ENCODE measurements at regions not wholly inside any gene's neighbourhood (a gene's known extent, or its start where the extent isn't known, plus 50 kb on each side); places are given as distances from the start of the nearest gene placed in this dataset.

DNA sequence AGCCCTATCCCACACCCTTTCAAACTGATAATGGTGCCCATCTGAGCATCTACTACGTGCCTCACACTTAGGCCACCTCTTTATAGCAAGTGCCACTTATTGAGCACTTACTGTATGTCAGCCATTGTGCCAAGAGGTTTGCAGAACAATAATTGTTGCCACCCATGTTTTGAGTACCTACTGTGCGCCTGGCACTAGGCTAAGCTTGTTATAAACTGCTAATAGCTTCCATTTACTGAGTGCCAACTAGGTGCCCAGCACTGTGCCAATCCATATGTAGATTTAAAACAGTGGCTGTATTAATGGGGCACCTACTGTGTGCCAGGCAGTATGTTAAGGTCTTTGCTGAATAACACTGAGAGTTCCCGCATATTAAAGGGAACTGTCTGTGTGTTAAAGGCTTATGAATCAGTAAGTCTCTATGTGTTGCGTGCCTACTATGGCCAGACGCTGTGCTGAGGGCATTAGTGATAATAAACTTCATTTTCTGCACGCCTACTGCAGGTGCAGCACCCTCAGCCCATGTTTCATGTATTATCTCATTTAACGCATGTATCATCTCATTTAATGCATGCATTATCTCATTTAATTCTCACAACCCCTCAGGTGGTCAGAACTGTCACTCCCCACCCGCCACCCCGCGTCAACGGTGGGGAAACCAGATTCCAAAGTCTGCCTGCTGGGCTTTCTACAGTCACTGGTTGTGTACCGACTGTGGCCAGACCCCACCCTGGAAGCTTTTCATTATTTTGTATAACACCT lies 105.0 kb downstream of the PTPRS start:
- H3K4me3 ChIP-seq (ENCODE audit: insufficient read depth in 1 of 2, low read depth in 1 of 2, low read length in 2 of 2), result no peak overlapping the region
- H2BK12ac ChIP-seq (ENCODE audit: low read length in 2 of 2), result no peak overlapping the region
- no peak overlapping the region for H4K91ac ChIP-seq (ENCODE audit: low read length)
- H3K23ac ChIP-seq (ENCODE audit: low read length in 2 of 2), result no peak overlapping the region
- no peak overlapping the region for H2BK120ac ChIP-seq (ENCODE audit: low read depth, low read length)
- H3K4ac ChIP-seq (ENCODE audit: low read depth in 1 of 2, low read length in 2 of 2), result no peak overlapping the region
- no peak overlapping the region for H4K8ac ChIP-seq (ENCODE audit: low read length)
- H3K36me3 ChIP-seq (ENCODE audit: control insufficient read depth in 1 of 2, insufficient read depth in 2 of 2, low read depth in 1 of 2, low read length in 2 of 2), result peaks cover 33 to 37% of the 10 kb centered on the region in 2 experiments
- no peak overlapping the region for H2BK5ac ChIP-seq (ENCODE audit: low read depth, low read length, poor library complexity, severe bottlenecking)
- no peaks in the 10 kb centered on the region for H3K9me3 ChIP-seq (ENCODE audit: control insufficient read depth, low read length)
- WGBS, result 96% methylated on average over 12 of the region's 12 CpGs
- H3K79me1 ChIP-seq (replicated peaks; ENCODE audit: low read length, poor library complexity, severe bottlenecking), result no peaks in the 10 kb centered on the region
- H3K27ac ChIP-seq (ENCODE audit: low read length, poor library complexity, severe bottlenecking), result no peak overlapping the region
- no peak overlapping the region for H3K4me2 ChIP-seq (ENCODE audit: low read length, poor library complexity, severe bottlenecking)
- DNase-seq, result no peak
- no peak overlapping the region for H3K14ac ChIP-seq (ENCODE audit: low read length in 2 of 2)
- H3K27me3 ChIP-seq (ENCODE audit: control insufficient read depth in 1 of 2, insufficient read depth in 1 of 2, low read length in 2 of 2), result no peaks in the 10 kb centered on the region
- H2AK5ac ChIP-seq (ENCODE audit: low read length, severe bottlenecking), result no peak overlapping the region
- no peak overlapping the region for H2AFZ ChIP-seq (ENCODE audit: low read depth, low read length)
- no peak overlapping the region for H3K9ac ChIP-seq (ENCODE audit: low read length)
- H3K4me1 ChIP-seq (ENCODE audit: control insufficient read depth, insufficient read depth, low read depth, low read length), result no peaks in the 10 kb centered on the region
- H2BK15ac ChIP-seq (ENCODE audit: low read depth, poor library complexity, severe bottlenecking), result no peak overlapping the region
- no peak overlapping the region for H3K18ac ChIP-seq (ENCODE audit: low read depth in 1 of 2, low read length in 2 of 2)

DNA sequence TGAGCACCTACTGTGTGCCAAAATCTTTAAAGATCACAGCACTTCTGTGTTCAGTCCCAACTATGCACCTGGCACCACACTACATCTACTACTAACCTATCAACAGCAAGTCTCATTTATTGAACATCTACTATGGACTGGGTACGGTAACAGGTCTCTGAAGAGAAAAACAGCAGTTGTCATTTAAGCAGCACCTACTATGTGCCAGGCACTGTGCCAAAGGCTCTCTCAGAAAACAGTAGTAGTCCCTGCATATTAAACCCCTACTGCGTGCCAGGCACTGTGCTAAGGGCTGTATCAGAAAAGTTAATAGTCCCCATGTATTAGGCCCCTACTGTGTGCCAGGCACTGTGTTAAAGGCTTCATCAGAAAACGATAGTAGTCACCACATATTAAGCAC lies 106.2 kb downstream of the PTPRS start:
- H3K36me3 ChIP-seq (ENCODE audit: control insufficient read depth in 1 of 2, insufficient read depth in 2 of 2, low read depth in 1 of 2, low read length in 2 of 2), result peaks cover 41 to 42% of the 10 kb centered on the region in 2 experiments
- 91% methylated on average over 3 of the region's 3 CpGs for WGBS

DNA sequence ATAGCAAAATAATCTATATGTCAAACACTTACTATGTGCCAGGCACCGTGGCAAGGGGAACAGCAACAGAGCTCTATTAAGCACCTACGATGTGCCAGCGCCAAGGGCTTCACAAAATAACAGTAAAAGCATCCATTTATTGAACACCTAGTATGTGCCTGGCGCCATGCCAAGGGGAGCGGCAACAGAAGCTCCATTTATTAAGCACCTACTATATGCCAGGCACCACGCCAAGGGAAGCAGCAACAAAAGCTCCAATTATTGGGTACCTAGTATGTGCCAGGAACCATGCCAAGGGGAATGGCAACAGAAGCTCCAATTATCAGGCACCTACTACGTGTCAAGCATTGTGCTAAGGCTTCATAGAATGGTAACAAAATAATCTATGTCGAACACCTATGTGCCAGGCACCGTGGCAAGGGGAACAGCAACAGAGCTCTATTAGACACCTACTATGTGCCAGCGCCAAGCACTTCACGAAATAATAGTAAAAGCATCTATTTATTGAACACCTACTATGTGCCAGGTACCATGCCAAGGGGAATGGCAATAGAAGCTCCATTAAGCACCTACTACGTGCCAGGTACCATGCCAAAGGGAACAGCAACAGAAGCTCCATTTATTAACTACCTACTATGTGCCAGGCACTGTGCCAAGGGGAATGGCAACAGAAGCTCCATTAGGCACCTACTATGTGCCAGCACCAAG lies 107.7 kb downstream of the PTPRS start:
- H3K14ac ChIP-seq (ENCODE audit: low read length in 2 of 2), result no peak overlapping the region
- 96% methylated on average over 12 of the region's 12 CpGs for WGBS
- no peak overlapping the region for H2AFZ ChIP-seq (ENCODE audit: low read depth, low read length)
- no peak overlapping the region for H3K4me3 ChIP-seq (ENCODE audit: insufficient read depth in 1 of 2, low read depth in 1 of 2, low read length in 2 of 2)
- H3K4ac ChIP-seq (ENCODE audit: low read depth in 1 of 2, low read length in 2 of 2), result no peak overlapping the region
- H2BK12ac ChIP-seq (ENCODE audit: low read length in 2 of 2), result no peak overlapping the region
- no peaks in the 10 kb centered on the region for H3K27me3 ChIP-seq (ENCODE audit: control insufficient read depth in 1 of 2, insufficient read depth in 1 of 2, low read length in 2 of 2)
- H3K4me1 ChIP-seq (ENCODE audit: control insufficient read depth, insufficient read depth, low read depth, low read length), result no peaks in the 10 kb centered on the region
- no peak overlapping the region for H3K27ac ChIP-seq (ENCODE audit: low read length, poor library complexity, severe bottlenecking)
- no peak overlapping the region for H3K18ac ChIP-seq (ENCODE audit: low read depth in 1 of 2, low read length in 2 of 2)
- no peak overlapping the region for H2AK5ac ChIP-seq (ENCODE audit: low read length, severe bottlenecking)
- DNase-seq, result no peak
- H2BK120ac ChIP-seq (ENCODE audit: low read depth, low read length), result no peak overlapping the region
- peaks cover 38 to 43% of the 10 kb centered on the region in 2 experiments for H3K36me3 ChIP-seq (ENCODE audit: control insufficient read depth in 1 of 2, insufficient read depth in 2 of 2, low read depth in 1 of 2, low read length in 2 of 2)
- H3K9me3 ChIP-seq (ENCODE audit: control insufficient read depth, low read length), result no peaks in the 10 kb centered on the region
- no peak overlapping the region for H3K23ac ChIP-seq (ENCODE audit: low read length in 2 of 2)
- H3K9ac ChIP-seq (ENCODE audit: low read length), result no peak overlapping the region
- H3K79me1 ChIP-seq (replicated peaks; ENCODE audit: low read length, poor library complexity, severe bottlenecking), result no peaks in the 10 kb centered on the region
- no peak overlapping the region for H4K91ac ChIP-seq (ENCODE audit: low read length)
- no peak overlapping the region for H3K4me2 ChIP-seq (ENCODE audit: low read length, poor library complexity, severe bottlenecking)
- H2BK5ac ChIP-seq (ENCODE audit: low read depth, low read length, poor library complexity, severe bottlenecking), result no peak overlapping the region
- H4K8ac ChIP-seq (ENCODE audit: low read length), result no peak overlapping the region
- H2BK15ac ChIP-seq (ENCODE audit: low read depth, poor library complexity, severe bottlenecking), result no peak overlapping the region

More for the DNA sequence above, 106.2 kb downstream of the PTPRS start:
- Histone ChIP-seq H3K27me3 (ENCODE audit: control insufficient read depth in 1 of 2, insufficient read depth in 1 of 2, low read length in 2 of 2) (no peaks in the 10 kb centered on the region), H3K14ac (ENCODE audit: low read length in 2 of 2) (no peak overlapping the region), H2BK5ac (ENCODE audit: low read depth, low read length, poor library complexity, severe bottlenecking) (no peak overlapping the region), H3K4ac (ENCODE audit: low read depth in 1 of 2, low read length in 2 of 2) (no peak overlapping the region), H3K27ac (ENCODE audit: low read length, poor library complexity, severe bottlenecking) (no peak overlapping the region), H3K79me1 (replicated peaks; ENCODE audit: low read length, poor library complexity, severe bottlenecking) (no peaks in the 10 kb centered on the region), H3K4me3 (ENCODE audit: insufficient read depth in 1 of 2, low read depth in 1 of 2, low read length in 2 of 2) (no peak overlapping the region), H2BK12ac (ENCODE audit: low read length in 2 of 2) (no peak overlapping the region), H4K91ac (ENCODE audit: low read length) (no peak overlapping the region), H2BK15ac (ENCODE audit: low read depth, poor library complexity, severe bottlenecking) (no peak overlapping the region), H4K8ac (ENCODE audit: low read length) (no peak overlapping the region), H2BK120ac (ENCODE audit: low read depth, low read length) (no peak overlapping the region), H3K4me1 (ENCODE audit: control insufficient read depth, insufficient read depth, low read depth, low read length) (no peaks in the 10 kb centered on the region), H3K18ac (ENCODE audit: low read depth in 1 of 2, low read length in 2 of 2) (no peak overlapping the region), H3K9ac (ENCODE audit: low read length) (no peak overlapping the region), H2AFZ (ENCODE audit: low read depth, low read length) (no peak overlapping the region), H3K4me2 (ENCODE audit: low read length, poor library complexity, severe bottlenecking) (no peak overlapping the region), H3K23ac (ENCODE audit: low read length in 2 of 2) (no peak overlapping the region), H2AK5ac (ENCODE audit: low read length, severe bottlenecking) (no peak overlapping the region), H3K9me3 (ENCODE audit: control insufficient read depth, low read length) (no peaks in the 10 kb centered on the region)
- no peak for DNase-seq

DNA sequence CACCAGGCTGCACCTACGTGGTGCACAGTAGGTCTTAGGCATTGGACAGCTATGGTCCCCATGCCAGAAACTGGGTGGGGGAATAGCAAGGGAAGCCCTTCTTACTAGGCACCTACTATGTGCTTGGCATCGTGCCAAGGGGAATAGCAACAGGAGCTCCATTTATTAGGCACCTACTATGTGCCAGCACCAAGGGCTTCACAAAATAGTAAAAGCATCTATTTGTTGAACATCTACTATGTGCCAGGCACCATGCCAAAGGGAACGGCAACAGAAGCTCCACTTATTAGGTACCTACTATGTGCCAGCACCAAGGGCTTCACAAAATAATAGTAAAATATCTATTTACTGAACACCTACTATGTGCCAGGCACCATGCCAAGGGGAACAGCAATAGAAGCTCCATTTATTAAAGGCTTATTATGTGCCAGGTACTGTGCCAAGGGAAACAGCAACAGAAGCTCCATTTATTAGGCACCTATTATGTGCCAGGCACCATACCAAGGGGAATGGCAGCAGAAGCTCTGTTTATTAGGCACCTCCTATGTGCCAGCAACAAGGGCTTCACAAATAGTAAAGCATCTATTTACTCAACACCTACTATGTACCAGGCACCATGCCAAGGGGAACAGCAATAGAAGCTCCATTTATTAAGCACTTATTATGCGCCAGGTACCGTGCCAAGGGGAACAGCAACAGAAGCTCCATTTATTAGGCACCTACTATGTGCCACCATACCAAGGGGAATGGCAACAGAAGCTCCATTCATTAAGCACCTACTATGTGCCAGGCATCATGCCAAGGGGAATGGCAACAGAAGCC lies 108.5 kb downstream of the PTPRS start:
- Histone ChIP-seq H3K9me3 (ENCODE audit: control insufficient read depth, low read length) (no peaks in the 10 kb centered on the region), H3K4ac (ENCODE audit: low read depth in 1 of 2, low read length in 2 of 2) (no peak overlapping the region), H3K23ac (ENCODE audit: low read length in 2 of 2) (no peak overlapping the region), H3K4me2 (ENCODE audit: low read length, poor library complexity, severe bottlenecking) (no peak overlapping the region), H4K8ac (ENCODE audit: low read length) (no peak overlapping the region), H2AFZ (ENCODE audit: low read depth, low read length) (no peak overlapping the region), H3K27me3 (ENCODE audit: control insufficient read depth in 1 of 2, insufficient read depth in 1 of 2, low read length in 2 of 2) (no peaks in the 10 kb centered on the region), H3K36me3 (ENCODE audit: control insufficient read depth in 1 of 2, insufficient read depth in 2 of 2, low read depth in 1 of 2, low read length in 2 of 2) (peaks cover 37 to 41% of the 10 kb centered on the region in 2 experiments), H2BK120ac (ENCODE audit: low read depth, low read length) (no peak overlapping the region), H3K4me3 (ENCODE audit: insufficient read depth in 1 of 2, low read depth in 1 of 2, low read length in 2 of 2) (no peak overlapping the region), H2AK5ac (ENCODE audit: low read length, severe bottlenecking) (no peak overlapping the region), H3K18ac (ENCODE audit: low read depth in 1 of 2, low read length in 2 of 2) (no peak overlapping the region), H2BK12ac (ENCODE audit: low read length in 2 of 2) (no peak overlapping the region), H2BK15ac (ENCODE audit: low read depth, poor library complexity, severe bottlenecking) (no peak overlapping the region), H3K4me1 (ENCODE audit: control insufficient read depth, insufficient read depth, low read depth, low read length) (no peaks in the 10 kb centered on the region), H2BK5ac (ENCODE audit: low read depth, low read length, poor library complexity, severe bottlenecking) (no peak overlapping the region), H4K91ac (ENCODE audit: low read length) (no peak overlapping the region), H3K9ac (ENCODE audit: low read length) (no peak overlapping the region), H3K27ac (ENCODE audit: low read length, poor library complexity, severe bottlenecking) (no peak overlapping the region), H3K14ac (ENCODE audit: low read length in 2 of 2) (no peak overlapping the region), H3K79me1 (replicated peaks; ENCODE audit: low read length, poor library complexity, severe bottlenecking) (no peaks in the 10 kb centered on the region)
- WGBS, result 97% methylated on average over 5 of the region's 5 CpGs
- no peak for DNase-seq

All from mesenchymal stem cell (in vitro differentiated cells and primary cell).